GM18508 (cell line): ENCODE measurements at regions not wholly inside any gene's neighbourhood (a gene's known extent, or its start where the extent isn't known, plus 50 kb on each side); places are given as distances from the start of the nearest gene placed in this dataset.

Experiments used
- ATAC-seq: cut with Tn5 transposase; IDR thresholded peaks from one replicate; pipeline ENCODE4 v1.9.1; 2021; ENCODE audit warnings: moderate number of reproducible peaks; ENCODE audit not compliant: insufficient read depth, unreplicated experiment

- ATAC-seq, result no peak
Observed at GRCh38 chr21:21605521-21605920, 607.3 kb downstream of the NCAM2 start.

GRCh38 chr21:21606041-21606440, 607.8 kb downstream of the NCAM2 start:
- ATAC-seq, result no peak

GRCh38 chr21:21612466-21612865, 614.3 kb downstream of the NCAM2 start:
- ATAC-seq, result no peak

- ATAC-seq, result no peak
Observed at GRCh38 chr21:21614966-21615365, 616.8 kb downstream of the NCAM2 start.

GRCh38 chr21:21622460-21623234, 624.4 kb downstream of the NCAM2 start:
- no peak for ATAC-seq

- ATAC-seq, result no peak
Observed at GRCh38 chr21:21624674-21625073, 626.5 kb downstream of the NCAM2 start.

- ATAC-seq, result no peak
Observed at GRCh38 chr21:21631961-21632360, 633.8 kb downstream of the NCAM2 start.

- no peak for ATAC-seq
Observed at GRCh38 chr21:21632926-21633325, 634.7 kb downstream of the NCAM2 start.

- no peak for ATAC-seq
Observed at GRCh38 chr21:21661741-21662140, 663.5 kb downstream of the NCAM2 start.

- ATAC-seq, result no peak
Observed at GRCh38 chr21:21662776-21663175, 664.6 kb downstream of the NCAM2 start.

GRCh38 chr21:21664871-21665270, 666.7 kb downstream of the NCAM2 start:
- no peak for ATAC-seq

- ATAC-seq, result no peak
Observed at GRCh38 chr21:21666689-21667088, 668.5 kb downstream of the NCAM2 start.

- no peak for ATAC-seq
Observed at GRCh38 chr21:21668198-21668597, 670.0 kb downstream of the NCAM2 start.

- ATAC-seq, result no peak
Observed at GRCh38 chr21:21673959-21674358, 675.8 kb downstream of the NCAM2 start.

GRCh38 chr21:21675601-21676000, 677.4 kb downstream of the NCAM2 start:
- no peak for ATAC-seq

- ATAC-seq, result no peak
Observed at GRCh38 chr21:21682172-21682571, 684.0 kb downstream of the NCAM2 start.

GRCh38 chr21:21688889-21689288, 690.7 kb downstream of the NCAM2 start:
- ATAC-seq, result no peak

- ATAC-seq, result no peak
Observed at GRCh38 chr21:21690068-21690665, 692.0 kb downstream of the NCAM2 start.

- no peak for ATAC-seq
Observed at GRCh38 chr21:21712748-21713520, 714.7 kb downstream of the NCAM2 start.

- ATAC-seq, result no peak
Observed at GRCh38 chr21:21713651-21714180, 715.5 kb downstream of the NCAM2 start.

GRCh38 chr21:21714426-21714825, 716.2 kb downstream of the NCAM2 start:
- ATAC-seq, result no peak
